Activated naive CD8-positive, alpha-beta T cell (primary cell): ENCODE measurements at regions not wholly inside any gene's neighbourhood (a gene's known extent, or its start where the extent isn't known, plus 50 kb on each side); places are given as distances from the start of the nearest gene placed in this dataset.

Experiments
- H3K27ac Mint-ChIP-seq: one replicate; pipeline ENCODE4 v1.8.0; 2021; ENCODE audit warnings: mixed read lengths
- H3K27me3 Mint-ChIP-seq: one replicate; pipeline ENCODE4 v1.8.0; 2021; ENCODE audit warnings: mixed read lengths
- H3K36me3 Mint-ChIP-seq: one replicate; pipeline ENCODE4 v1.8.0; 2021; ENCODE audit warnings: mixed read lengths
- H3K4me1 Mint-ChIP-seq: one replicate; pipeline ENCODE4 v1.8.0; 2021; ENCODE audit warnings: low read depth, mixed read lengths
- H3K4me3 Mint-ChIP-seq: one replicate; pipeline ENCODE4 v1.8.0; 2021; ENCODE audit warnings: mild to moderate bottlenecking, mixed read lengths
- H3K9me3 Mint-ChIP-seq: one replicate; pipeline ENCODE4 v1.8.0; 2021; ENCODE audit warnings: low read depth, mixed read lengths

DNA sequence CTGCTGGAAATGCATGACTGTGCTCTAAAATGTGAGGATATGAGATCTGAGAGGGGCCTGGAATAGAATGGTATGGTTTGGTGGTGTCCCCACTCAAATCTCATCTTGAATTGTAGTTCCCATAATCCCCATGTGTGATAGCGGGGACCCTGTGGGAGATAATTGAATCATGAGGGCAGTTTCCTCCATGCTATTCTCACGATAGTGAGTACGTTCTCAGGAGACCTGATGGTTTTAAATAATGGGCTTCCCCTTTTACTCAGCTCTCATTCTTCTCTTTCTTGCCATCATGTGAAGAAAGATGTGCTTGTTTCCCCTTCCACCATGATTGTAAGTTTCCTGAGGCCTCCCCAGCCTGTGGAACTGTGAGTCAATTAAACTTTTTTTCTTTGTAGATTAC is 133.6 kb upstream of the ADAMTS16 start:
- no peaks in the 10 kb centered on the region for H3K4me1 Mint-ChIP-seq

DNA sequence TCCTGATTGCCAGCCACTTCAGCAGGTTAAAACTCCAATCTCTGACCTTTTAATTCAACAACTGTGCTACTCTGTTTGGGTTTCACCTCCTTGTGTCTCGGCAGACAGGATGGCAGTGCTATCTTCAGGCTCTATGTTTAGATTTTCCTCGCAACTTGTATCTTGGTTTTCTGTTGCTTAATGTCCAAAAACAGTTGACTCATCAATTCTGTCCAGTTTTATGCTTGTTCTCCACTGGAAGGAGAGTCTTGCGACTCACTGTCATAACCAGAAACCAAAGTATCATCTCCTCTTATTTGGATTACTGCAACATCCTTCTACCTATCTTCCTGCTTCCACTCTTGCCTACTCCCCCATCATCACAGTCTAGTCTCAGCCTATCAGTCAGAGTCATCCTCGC is 130.9 kb upstream of the ADAMTS16 start:
- peaks cover 2% of the 10 kb centered on the region for H3K27me3 Mint-ChIP-seq
- no peaks in the 10 kb centered on the region for H3K36me3 Mint-ChIP-seq
- H3K4me3 Mint-ChIP-seq: no peak overlapping the region
- peaks cover 6% of the 10 kb centered on the region for H3K9me3 Mint-ChIP-seq
- no peaks in the 10 kb centered on the region for H3K4me1 Mint-ChIP-seq
- H3K27ac Mint-ChIP-seq: no peak overlapping the region

More for the DNA sequence above, 133.6 kb upstream of the ADAMTS16 start:
- no peaks in the 10 kb centered on the region for H3K27me3 Mint-ChIP-seq
- peaks cover 3% of the 10 kb centered on the region for H3K9me3 Mint-ChIP-seq
- no peak overlapping the region for H3K4me3 Mint-ChIP-seq
- no peak overlapping the region for H3K27ac Mint-ChIP-seq
- H3K36me3 Mint-ChIP-seq: no peaks in the 10 kb centered on the region

DNA sequence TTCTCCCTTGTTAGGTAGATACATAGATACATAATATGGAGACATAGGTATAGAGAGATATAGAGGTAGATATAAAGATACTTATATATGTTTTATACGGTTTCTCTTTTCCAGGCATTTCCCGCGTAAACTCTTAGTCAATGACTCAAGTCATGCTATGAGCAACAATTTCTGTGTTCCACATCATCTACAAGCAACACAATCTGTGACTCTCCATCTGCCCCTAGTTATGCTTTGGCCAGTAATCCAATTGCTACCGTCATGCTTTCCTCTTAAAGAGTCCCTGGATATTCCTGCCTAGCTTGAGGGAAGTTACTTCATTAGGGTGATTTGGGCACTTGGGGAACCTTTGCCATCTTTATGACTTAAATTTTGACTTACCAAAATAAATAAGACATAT is 129.0 kb upstream of the ADAMTS16 start:
- Mint-ChIP-seq H3K4me3 (no peak overlapping the region), H3K4me1 (no peaks in the 10 kb centered on the region), H3K9me3 (peaks cover 6% of the 10 kb centered on the region), H3K27me3 (peaks cover 2% of the 10 kb centered on the region), H3K27ac (no peak overlapping the region), H3K36me3 (no peaks in the 10 kb centered on the region)

DNA sequence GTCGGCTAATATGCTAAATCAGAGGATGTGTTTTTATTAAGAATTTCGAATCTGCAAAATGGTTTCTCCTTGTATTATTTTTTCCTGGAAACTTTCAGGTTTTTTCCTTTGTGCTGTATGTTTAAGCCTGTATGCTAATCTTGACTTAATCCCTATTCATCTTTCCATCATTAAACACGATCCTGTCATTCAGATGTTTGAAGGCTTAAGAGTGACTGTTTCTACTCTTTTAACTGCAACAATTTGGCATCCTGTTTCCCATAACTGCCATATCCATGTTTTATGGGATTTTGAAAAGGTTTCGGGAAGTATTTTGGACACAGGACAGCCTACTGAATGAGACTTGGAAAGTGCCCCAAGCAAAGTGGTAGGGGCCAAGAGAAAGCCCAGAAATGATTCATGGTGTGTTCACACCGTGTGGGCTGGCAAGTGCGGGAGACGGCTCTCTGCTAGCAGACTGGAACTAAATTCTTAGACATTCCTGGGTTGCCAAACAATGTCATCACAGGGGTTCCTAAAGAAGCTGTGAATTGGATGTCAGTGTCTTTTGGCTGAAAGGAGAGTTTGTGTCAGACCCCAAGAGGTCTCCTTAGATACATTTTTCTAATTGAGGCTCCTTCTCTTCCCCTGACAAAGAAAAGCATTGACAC is 125.4 kb upstream of the ADAMTS16 start:
- H3K27me3 Mint-ChIP-seq: peaks cover 3% of the 10 kb centered on the region
- peaks cover 3% of the 10 kb centered on the region for H3K9me3 Mint-ChIP-seq
- H3K36me3 Mint-ChIP-seq: no peaks in the 10 kb centered on the region
- no peaks in the 10 kb centered on the region for H3K4me1 Mint-ChIP-seq
- no peak overlapping the region for H3K4me3 Mint-ChIP-seq
- no peak overlapping the region for H3K27ac Mint-ChIP-seq

DNA sequence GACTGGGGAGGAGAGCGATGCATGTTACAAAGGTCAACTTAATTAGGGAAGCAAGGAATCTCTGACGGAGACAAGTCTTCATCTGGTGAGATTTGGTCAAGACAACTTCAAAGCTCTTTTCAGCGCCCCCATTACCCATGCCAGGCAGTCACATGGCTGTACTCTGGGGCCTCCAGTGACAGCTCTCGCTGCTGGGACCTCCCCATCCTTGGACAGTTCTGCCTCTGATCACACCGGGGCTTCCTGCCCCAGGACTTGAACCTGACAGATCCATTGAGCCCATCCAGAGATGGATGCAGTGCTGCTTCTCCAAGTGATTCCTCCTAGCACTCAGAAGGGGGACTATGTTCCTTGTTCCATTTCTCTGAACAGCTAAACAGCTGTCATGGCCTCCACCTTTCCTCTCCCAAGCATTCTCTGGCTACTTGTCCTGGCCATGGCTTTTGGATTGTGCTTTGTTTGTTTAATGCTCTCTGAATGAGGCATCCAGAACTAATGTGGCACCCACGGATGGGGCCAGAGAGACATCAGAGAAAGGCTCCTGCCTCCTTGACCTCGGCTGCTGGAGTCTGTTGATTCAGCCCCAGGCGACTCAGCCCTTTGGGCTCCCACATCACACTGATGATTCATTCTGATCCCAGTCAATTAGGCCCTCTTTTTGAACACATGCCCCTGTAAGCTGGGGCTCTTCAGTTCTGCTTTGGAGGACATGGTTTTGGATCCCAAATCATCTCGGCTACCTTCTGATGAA is 122.1 kb upstream of the ADAMTS16 start:
- no peaks in the 10 kb centered on the region for H3K36me3 Mint-ChIP-seq
- H3K4me1 Mint-ChIP-seq: no peaks in the 10 kb centered on the region
- peaks cover 3% of the 10 kb centered on the region for H3K27me3 Mint-ChIP-seq
- H3K9me3 Mint-ChIP-seq: peaks cover 3% of the 10 kb centered on the region
- no peak overlapping the region for H3K4me3 Mint-ChIP-seq
- H3K27ac Mint-ChIP-seq: no peak overlapping the region

DNA sequence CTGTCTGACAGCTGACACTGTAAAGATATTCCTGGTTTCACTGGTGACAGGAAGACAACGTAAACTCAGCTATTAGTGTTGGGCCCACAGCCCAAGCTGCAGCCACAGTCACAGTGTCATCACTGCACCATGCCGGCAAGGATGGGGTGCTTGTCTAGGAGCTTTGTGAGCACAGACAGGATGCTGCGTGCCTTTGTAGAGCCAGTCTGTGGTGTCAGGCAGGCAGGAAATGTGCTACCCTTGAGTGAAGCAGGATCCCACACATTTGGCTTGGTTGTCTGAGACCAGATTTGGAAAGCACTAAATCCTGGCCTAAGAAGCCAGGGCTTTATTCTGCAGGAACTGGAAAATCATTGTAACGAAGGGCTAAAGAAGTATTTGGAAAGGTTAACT is 121.6 kb upstream of the ADAMTS16 start:
- Mint-ChIP-seq H3K27me3 (peaks cover 2% of the 10 kb centered on the region), H3K36me3 (no peaks in the 10 kb centered on the region), H3K9me3 (no peaks in the 10 kb centered on the region), H3K27ac (no peak overlapping the region), H3K4me1 (no peaks in the 10 kb centered on the region), H3K4me3 (no peak overlapping the region)

DNA sequence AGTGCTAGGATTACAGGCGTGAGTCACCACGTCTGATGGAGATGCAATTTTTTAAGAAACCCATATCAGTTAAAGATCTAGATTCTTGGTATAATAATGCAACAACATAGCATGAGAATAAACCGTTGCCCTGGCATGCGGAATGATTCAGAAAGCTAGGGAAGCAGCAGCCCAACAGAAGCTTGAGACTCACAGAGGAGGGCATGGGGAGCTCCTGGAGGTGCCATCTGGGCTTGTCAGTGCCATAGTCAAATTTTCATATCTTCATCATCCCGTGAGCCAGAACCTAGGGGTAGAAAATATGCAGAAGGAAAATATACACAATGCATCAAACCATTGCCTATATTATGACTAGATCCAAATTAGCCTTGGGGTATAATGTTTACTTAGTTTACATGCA is 118.7 kb upstream of the ADAMTS16 start:
- Mint-ChIP-seq H3K27me3 (peaks cover 2% of the 10 kb centered on the region), H3K36me3 (no peaks in the 10 kb centered on the region), H3K9me3 (no peaks in the 10 kb centered on the region), H3K27ac (no peak overlapping the region), H3K4me3 (no peak overlapping the region), H3K4me1 (peaks cover 1% of the 10 kb centered on the region)

DNA sequence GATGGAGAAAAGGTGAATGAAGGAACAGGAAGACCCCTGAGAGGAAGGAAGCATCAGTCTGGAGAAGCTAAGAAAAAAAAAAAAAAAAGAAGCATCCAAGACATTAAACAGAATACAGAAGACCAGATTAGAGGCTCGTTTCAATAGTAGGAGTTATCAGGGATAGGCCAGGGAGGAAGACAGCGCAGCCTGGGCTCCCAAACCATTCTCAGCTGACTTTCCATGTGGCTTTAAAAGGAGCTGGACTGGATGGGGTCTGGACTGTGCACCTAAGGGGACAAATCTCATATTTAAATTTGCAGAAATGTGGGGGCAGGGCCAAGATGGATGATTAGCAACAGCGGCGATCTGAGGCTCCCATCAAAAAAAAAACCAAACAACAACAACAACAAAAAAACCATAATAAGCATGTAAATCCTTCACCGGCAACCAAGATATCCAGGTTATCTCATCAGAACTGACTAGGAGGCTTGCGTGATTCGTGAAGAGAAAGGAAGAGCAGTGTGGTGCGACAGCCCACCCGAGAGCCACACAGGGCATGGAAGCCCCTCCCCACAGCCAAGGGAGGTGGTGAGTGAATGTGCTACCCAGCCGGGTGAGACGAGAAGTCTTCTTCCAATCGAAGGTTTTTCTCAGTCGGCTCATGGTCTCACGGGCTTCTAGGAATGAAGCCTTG is 114.9 kb upstream of the ADAMTS16 start:
- Mint-ChIP-seq H3K27me3 (no peaks in the 10 kb centered on the region), H3K9me3 (peaks cover 5% of the 10 kb centered on the region), H3K36me3 (no peaks in the 10 kb centered on the region), H3K4me3 (no peak overlapping the region), H3K27ac (no peak overlapping the region), H3K4me1 (peaks cover 1% of the 10 kb centered on the region)

DNA sequence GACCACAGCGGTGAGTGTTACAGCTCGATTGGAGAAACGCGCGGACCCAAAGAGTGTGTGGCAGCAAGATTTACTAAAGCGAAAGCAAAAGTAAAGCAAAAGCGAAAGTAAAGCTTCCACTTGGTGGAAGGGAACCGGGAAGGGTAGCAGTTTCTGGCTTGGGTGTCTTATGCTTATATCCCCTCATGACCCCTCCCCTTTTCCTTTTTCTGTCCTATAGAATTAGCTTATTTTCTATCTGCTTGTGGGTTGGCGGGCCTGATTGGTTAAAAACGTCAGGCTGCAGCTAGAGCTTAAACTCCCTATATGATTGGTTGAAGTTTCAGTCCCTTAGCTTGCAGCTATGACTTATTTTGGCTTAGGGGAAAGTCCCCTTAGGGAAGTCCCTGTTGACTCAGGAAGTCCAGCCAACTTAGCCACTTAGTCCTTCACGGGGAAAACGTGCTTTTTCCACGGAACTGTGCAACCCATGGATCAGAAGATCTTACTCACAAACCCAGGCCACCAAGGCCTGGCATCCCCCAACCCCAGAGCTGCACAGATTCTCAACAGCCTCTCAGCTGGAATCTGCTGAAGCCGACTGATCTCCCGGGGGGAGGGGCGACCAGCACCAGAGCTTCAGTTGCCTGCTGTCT is 114.2 kb upstream of the ADAMTS16 start:
- H3K27me3 Mint-ChIP-seq: no peaks in the 10 kb centered on the region
- no peak overlapping the region for H3K4me3 Mint-ChIP-seq
- H3K4me1 Mint-ChIP-seq: peaks cover 1% of the 10 kb centered on the region
- peaks cover 5% of the 10 kb centered on the region for H3K9me3 Mint-ChIP-seq
- no peak overlapping the region for H3K27ac Mint-ChIP-seq
- no peaks in the 10 kb centered on the region for H3K36me3 Mint-ChIP-seq

DNA sequence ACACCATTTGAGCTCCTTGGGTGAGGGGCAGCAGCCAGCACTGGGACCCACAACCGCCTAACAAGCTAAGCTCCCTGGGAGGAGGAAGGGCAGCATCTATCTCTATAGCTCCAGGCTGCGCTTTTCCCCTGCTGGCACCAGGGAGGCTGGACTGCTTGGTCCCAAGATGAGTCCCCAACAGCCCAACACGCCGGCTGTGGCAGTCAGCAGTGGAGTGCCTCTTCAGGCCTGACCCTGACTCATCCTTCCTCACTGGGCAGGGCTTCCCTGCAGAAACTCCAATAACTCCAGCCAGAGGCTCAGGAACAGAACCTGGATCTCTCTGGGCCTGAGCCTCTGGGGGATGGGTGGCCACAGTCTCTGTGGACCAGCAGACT is 113.7 kb upstream of the ADAMTS16 start:
- Mint-ChIP-seq H3K4me3 (no peak overlapping the region), H3K4me1 (peaks cover 1% of the 10 kb centered on the region), H3K36me3 (no peaks in the 10 kb centered on the region), H3K27ac (no peak overlapping the region), H3K27me3 (no peaks in the 10 kb centered on the region), H3K9me3 (peaks cover 5% of the 10 kb centered on the region)

DNA sequence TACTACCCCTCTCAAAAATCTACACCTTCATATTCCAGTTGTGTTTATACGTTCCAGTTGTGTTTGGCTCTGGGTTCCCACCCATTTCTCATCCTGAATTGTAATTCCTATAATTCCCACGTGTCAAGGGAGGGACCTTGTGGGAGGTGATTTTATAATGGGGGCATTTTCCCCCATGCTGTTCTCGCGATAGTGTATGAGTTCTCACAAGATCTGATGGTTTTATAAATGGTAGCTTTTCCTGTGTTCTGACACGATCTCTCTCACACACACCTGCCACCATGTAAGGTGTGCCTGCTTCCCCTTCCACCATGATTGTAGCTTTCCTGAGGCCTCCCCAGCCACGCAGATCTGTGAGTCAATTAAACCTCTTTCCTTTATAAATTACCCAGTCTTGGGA is 108.5 kb upstream of the ADAMTS16 start:
- Mint-ChIP-seq H3K4me3 (no peak overlapping the region), H3K27ac (no peak overlapping the region), H3K4me1 (no peaks in the 10 kb centered on the region), H3K27me3 (no peaks in the 10 kb centered on the region), H3K36me3 (no peaks in the 10 kb centered on the region), H3K9me3 (peaks cover 10% of the 10 kb centered on the region)

DNA sequence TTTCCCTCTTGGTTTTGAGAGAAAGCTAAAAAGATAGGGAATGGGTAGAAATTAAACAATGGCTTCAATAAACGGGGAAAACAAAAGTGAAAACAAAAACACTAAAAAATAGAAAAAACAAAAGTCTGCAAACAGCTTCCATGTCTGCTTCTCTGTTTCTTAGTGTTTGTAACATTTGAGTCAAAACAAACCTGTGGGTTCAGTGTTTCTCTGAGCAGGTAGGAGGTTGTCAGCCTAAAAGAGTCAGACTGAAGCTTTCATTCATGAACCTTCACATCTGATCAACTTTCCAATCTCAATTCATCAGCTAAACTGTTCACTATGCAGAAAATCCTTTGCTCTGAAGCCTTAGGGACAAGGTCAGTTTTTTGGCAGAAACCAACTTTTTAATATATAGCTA is 102.5 kb upstream of the ADAMTS16 start:
- Mint-ChIP-seq H3K4me1 (no peaks in the 10 kb centered on the region), H3K27ac (no peak overlapping the region), H3K4me3 (no peak overlapping the region), H3K36me3 (no peaks in the 10 kb centered on the region), H3K27me3 (no peaks in the 10 kb centered on the region), H3K9me3 (no peaks in the 10 kb centered on the region)

DNA sequence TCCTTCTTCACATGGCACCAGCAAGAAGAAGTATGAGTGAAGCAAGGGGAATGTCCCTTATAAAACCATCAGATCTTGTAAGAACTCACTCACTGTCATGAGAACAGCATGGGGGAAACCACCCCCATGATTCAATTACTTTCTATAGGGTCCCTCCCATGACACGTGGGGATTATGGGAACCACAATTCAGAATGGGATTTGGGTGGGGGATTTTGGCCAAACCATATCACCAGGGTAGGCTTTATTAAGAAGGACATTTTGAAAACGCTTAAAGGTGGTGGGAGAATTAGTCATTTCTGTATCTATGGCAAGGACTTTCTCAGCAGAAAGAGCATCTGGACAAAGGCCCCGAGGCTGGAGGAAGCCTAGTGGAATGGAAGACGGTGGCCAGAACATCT is 100.2 kb upstream of the ADAMTS16 start:
- H3K4me1 Mint-ChIP-seq: no peaks in the 10 kb centered on the region
- no peaks in the 10 kb centered on the region for H3K9me3 Mint-ChIP-seq
- no peaks in the 10 kb centered on the region for H3K27me3 Mint-ChIP-seq
- H3K27ac Mint-ChIP-seq: no peak overlapping the region
- H3K4me3 Mint-ChIP-seq: no peak overlapping the region
- H3K36me3 Mint-ChIP-seq: no peaks in the 10 kb centered on the region

DNA sequence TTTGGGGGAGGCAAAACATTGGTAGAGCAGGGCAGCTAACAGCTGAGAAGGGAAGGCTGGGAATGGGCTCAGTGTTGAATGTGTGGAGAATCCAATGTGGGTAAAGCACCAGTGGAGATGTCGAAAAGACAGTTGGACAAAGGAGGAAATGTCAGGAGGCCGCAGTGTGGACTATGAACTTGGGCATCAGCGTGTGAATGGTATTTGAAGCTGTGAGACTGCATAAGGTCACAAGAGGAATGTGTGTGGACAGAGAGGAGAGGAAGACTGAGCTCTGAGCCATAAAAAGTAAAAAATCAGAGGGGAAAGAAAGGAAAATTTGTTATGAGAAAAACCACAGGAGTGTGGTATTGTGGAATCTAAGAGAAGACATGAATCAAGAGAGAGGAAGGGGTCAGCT is 99.4 kb upstream of the ADAMTS16 start:
- H3K27ac Mint-ChIP-seq: no peak overlapping the region
- no peaks in the 10 kb centered on the region for H3K4me1 Mint-ChIP-seq
- H3K4me3 Mint-ChIP-seq: no peak overlapping the region
- H3K36me3 Mint-ChIP-seq: no peaks in the 10 kb centered on the region
- no peaks in the 10 kb centered on the region for H3K27me3 Mint-ChIP-seq
- no peaks in the 10 kb centered on the region for H3K9me3 Mint-ChIP-seq

DNA sequence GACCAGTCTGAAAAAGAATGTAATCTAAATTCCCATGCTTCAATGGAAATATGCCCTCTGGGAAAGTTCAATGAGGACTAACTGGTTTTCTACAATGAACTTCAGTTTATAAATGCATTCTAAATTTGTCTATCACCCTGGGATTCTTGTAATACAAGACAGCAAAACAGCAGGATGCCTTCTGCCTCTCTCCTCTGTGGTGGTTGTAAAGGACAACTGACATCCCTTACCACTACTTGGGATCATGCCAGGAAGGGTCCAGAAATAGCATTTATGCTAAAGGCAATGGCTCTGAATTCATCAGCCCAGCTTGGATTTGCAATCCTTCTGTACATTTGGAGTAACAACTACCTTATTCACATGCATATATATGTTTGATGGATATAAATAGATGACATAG is 97.3 kb upstream of the ADAMTS16 start:
- Mint-ChIP-seq H3K27ac (no peak overlapping the region), H3K4me1 (no peaks in the 10 kb centered on the region), H3K4me3 (no peak overlapping the region), H3K9me3 (no peaks in the 10 kb centered on the region), H3K27me3 (no peaks in the 10 kb centered on the region), H3K36me3 (no peaks in the 10 kb centered on the region)
